GM10266 (cell line): ENCODE measurements at regions not wholly inside any gene's neighbourhood (a gene's known extent, or its start where the extent isn't known, plus 50 kb on each side); places are given as distances from the start of the nearest gene placed in this dataset.

Experiments
- DNase-seq: peaks from one replicate; pipeline ENCODE4 v3.0.0; 2012; ENCODE audit errors: extremely low spot score
- CTCF ChIP-seq: IDR thresholded peaks from 2 replicates; pipeline ENCODE4 v1.5.1; 2012; ENCODE audit warnings: mild to moderate bottlenecking, low read depth; ENCODE audit not compliant: control insufficient read depth, insufficient read depth; ENCODE audit errors: missing control alignments

- TF ChIP-seq CTCF: no peak
- no peak for DNase-seq
Measured at GRCh38 chr4:123455360-123455759, 58.8 kb downstream of the SPRY1 start.

- DNase-seq: no peak
- no peak for TF ChIP-seq CTCF
Measured at GRCh38 chr4:123462007-123462406, 65.4 kb downstream of the SPRY1 start.

GRCh38 chr4:123463869-123464268 is 67.3 kb downstream of the SPRY1 start:
- TF ChIP-seq CTCF: no peak
- DNase-seq: no peak

GRCh38 chr4:123465416-123465815 is 68.8 kb downstream of the SPRY1 start:
- no peak for DNase-seq
- TF ChIP-seq CTCF: no peak

GRCh38 chr4:123466080-123466785 is 69.6 kb downstream of the SPRY1 start:
- no peak for DNase-seq
- no peak for TF ChIP-seq CTCF

GRCh38 chr4:123468479-123469031 is 72.0 kb downstream of the SPRY1 start:
- no peak for TF ChIP-seq CTCF
- no peak for DNase-seq

GRCh38 chr4:123469245-123469644 is 72.7 kb downstream of the SPRY1 start:
- DNase-seq: no peak
- TF ChIP-seq CTCF: no peak
